NCI-H2196 treated with DMSO at 0.1 percent for 48 hours (cell line): ENCODE measurements at regions not wholly inside any gene's neighbourhood (a gene's known extent, or its start where the extent isn't known, plus 50 kb on each side); places are given as distances from the start of the nearest gene placed in this dataset.
"Not testable (repeated sequence)": the region's sequence is repeated elsewhere in the genome, so short reads cannot be mapped to it uniquely, and the experiment has no call there.

Source experiments
- DNase-seq: peaks from one replicate; lab custom pipeline; 2025; ENCODE audit not compliant: unreplicated experiment; lab: John Stamatoyannopoulos, UW

DNA sequence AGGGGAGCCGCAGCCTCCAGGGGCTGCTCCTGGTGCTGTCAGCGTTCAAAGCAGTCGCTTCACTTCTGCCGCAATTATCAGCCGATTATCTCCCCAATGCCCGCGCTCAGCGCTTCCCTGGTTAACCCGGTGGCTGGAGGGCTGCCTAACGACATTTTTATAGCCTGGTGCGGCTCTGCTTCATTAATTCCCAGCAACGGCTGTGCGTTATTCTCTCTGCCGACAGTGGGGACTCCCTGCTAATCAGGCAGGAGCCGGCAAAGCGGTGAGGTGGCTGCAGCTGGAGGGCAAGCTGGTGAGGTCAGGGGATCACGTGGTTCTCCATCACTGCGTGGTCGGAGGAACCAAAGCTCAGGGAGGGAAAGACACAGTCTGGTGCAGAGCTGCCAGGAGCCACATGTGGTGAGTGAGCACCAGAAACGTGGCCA is 62.9 kb downstream of the GLRX5 start:
- DNase-seq: no peak

GRCh38 chr14:95601650-95602049 is 66.8 kb downstream of the GLRX5 start:
- DNase-seq: no peak

DNA sequence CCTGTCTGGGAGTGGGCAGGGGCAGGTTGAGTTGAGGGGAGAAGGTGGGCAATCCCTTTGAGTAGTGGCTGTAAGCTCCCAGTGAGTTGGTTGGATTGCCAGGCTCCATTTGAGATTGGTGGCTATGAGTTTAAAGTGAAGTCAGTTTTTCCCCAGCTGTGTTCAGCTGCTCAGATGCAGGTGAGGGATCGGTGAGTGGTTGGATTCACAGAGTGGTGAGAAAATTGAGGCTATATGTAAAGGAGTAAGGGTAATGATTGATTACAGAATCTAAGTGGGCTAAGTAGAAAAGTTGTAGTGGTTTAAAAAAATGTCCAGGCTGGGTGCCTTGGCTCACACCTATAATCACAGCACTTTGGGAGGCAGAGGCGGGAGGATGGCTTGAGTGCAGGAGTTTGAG is 68.6 kb downstream of the GLRX5 start:
- no peak for DNase-seq

GRCh38 chr14:95606266-95606665 is 71.4 kb downstream of the GLRX5 start:
- no peak for DNase-seq

- no peak for DNase-seq
Measured at GRCh38 chr14:95608637-95609235, 73.9 kb downstream of the GLRX5 start.

DNA sequence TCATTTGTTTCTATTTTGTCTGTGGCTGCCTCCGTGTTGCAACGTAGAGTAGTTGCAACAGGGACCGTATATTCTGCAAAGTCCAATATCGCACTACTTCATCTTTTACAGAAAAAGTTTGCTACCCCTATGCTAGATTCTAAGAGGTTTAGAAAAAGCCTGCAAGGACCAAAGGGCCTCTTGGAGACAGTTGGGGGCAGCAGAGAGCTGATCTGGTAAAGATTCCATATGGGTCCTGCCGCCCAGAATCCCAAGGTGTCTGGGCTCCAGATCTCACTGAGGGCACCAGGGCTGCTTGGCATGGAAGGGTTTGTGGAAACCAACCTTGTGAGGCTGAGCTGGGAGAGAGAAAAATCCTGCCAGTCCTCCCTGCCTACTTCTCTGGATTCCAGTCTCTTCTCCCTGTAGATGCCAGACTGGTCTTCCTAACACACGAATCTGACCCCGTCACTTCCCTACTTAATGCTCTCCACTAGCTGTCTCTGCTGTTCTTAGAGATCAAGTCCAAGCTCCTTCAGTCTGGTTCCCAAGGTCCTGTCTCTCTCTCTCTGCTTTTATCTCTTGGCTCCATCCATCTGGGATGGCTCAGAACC is 74.6 kb downstream of the GLRX5 start:
- DNase-seq: peak; percentile 3

GRCh38 chr14:95611293-95611880 is 74.8 kb upstream of the TCL1B start:
- DNase-seq: no peak

DNA sequence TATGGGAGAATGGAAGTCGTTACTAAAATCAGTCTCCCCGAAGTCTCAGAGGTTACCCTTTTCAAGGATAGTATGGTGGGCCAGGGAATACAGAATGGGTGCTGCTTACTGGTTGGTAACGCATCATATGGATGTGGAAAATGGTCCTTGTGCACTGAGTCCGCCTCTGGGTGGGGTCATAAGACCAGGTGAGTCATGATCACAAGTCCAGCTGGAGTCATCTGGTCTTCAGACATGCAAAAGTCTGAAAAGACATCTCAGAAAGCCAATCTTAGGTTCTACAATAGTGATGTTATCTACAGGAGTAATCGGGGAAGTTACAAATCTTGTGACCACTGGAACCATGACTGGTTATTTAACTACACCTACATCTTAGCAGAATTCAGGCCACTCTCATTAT is 71.9 kb upstream of the TCL1B start:
- no peak for DNase-seq

DNA sequence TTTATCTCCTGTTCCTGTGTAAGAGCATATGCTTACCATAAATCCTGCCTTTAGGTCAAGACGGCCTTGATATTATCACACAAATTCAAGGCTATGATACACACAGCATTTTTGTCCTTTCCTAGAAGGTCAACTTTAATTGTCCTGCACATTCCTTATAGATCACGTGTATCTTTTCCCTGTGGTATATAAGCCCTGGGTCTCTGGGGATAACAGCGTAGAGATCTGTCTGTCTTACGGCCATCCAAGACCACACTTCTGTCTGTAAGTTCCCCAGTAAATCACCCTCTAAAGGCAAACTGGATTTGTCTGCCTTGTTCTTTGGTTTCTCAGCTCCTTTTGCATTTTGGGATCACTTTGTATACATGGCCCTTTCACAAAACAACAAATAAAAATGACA is 69.5 kb upstream of the TCL1B start:
- no peak for DNase-seq

- DNase-seq: no peak
Measured at GRCh38 chr14:95619785-95620417, 66.3 kb upstream of the TCL1B start.

DNA sequence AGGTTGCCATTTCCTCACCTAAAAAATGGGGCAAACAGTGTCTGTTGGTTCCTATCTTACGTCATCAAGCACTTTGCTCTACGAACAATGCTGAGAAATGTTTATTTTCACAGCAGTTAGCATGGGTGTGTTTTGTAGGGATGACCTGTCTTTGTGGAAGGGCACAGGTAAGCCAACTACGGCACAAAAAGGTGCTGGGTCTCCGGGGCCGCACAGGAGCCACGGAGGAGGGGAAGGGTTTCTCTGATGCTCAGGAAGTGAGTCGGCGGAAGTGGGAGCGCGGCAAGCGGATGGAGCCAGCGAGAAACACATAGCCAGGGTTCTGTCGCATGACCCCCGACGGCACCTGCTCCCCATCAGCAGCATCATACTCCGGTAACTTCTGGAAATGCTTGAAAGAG is 65.6 kb upstream of the TCL1B start:
- no peak for DNase-seq

DNA sequence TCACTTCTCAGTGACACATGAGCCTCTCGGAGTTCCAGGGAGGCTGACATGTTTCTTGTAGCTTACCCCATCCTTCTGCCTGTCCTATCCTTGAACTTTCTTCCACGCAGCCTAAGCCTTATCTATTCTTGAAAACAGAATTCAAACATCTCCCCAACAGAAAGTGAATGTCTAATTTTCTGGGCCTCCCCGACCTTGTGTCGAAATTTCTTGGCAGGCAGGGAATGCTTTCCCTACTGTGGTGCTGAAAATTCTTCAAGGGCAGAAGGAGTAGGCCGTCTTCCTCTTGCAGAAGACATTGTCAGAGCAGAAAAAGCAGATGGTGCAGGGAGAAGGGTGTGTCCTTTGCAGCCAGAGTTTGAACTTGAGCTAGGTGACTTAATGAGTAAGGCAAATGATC is 63.0 kb upstream of the TCL1B start:
- no peak for DNase-seq

DNA sequence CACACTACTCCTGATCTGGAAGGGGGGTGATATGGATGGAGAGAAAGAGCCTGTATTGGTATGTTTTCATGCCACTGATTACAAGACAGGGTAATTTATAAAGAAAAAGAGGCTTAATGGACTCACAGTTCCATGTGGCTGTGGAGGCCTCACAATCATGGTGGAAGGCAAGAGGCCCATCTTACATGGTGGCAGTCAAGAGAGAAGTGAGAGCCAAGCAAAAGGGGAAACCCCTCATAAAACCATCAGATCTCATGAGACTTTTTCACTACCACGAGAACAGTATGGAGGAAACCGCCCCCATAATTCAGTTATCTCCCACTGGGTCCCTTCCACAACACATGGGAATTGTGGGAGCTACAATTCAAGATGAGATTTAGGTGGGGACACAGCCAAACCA is 60.5 kb upstream of the TCL1B start:
- DNase-seq: not testable (repeated sequence)

DNA sequence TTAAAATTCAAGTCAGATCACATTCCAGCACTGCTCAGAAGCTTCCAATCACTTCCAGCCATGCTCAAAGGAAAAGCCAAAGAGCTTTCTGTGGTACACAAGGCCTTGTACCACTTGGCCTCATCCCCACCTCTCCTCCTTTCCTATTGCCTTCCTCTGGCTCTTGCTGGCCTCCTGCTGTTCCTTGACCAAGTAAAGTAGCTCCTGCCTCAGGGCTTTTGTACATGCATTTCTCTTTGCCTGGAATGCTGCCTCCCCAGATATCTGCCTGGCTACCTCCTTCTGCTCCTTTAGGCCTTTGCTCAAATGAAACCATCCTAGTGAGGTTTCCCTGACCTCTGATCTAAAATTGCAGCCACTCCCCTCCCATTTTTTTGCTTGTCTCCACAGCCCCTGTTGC is 51.2 kb upstream of the TCL1B start:
- no peak for DNase-seq
